ENCODE measurements at regions not wholly inside any gene's neighbourhood (a gene's known extent, or its start where the extent isn't known, plus 50 kb on each side); places are given as distances from the start of the nearest gene placed in this dataset.
"Not testable (repeated sequence)": the region's sequence is repeated elsewhere in the genome, so short reads cannot be mapped to it uniquely, and the experiment has no call there.

- no peaks in the 10 kb centered on the region for H3K27me3 ChIP-seq
- no peak overlapping the region for H3K4me3 ChIP-seq
- intact Hi-C loops (cut with DNase I) = no loop called here
- H3K36me3 ChIP-seq = no peaks in the 10 kb centered on the region
- no peaks in the 10 kb centered on the region for H3K4me1 ChIP-seq
- H3K9me3 ChIP-seq = peaks cover 0 to 6% (median 0%) of the 10 kb centered on the region in 12 donors
- TF ChIP-seq POLR2A (IDR thresholded peaks at IDR 0.05) = no peak
- TF ChIP-seq CTCF (IDR thresholded peaks at IDR 0.05) = no peak
- ATAC-seq (no peak), DNase-seq (no peak)
- no peak overlapping the region for H3K27ac ChIP-seq
Observed at GRCh38 chr10:108560488-108560887, 1362.8 kb downstream of the XPNPEP1 start.

- WGBS, 4 donors = 62 to 70% (median 66%) methylated on average over 4 of the region's 4 CpGs
- Histone ChIP-seq H3K36me3 (no peaks in the 10 kb centered on the region), H3K4me3 (no peak overlapping the region), H3K27ac (no peak overlapping the region), H3K4me1 (no peaks in the 10 kb centered on the region), H3K9me3 (peaks cover 0 to 6% (median 0%) of the 10 kb centered on the region in 12 donors), H3K27me3 (peaks cover 0 to 5% (median 0%) of the 10 kb centered on the region in 9 donors)
- DNase-seq (no peak), ATAC-seq (no peak)
- TF ChIP-seq POLR2A (IDR thresholded peaks at IDR 0.05) = no peak
- intact Hi-C loops (cut with DNase I) = no loop called here
Observed at GRCh38 chr10:108556186-108556585, 1367.1 kb downstream of the XPNPEP1 start.

GRCh38 chr10:108545921-108546320, 1377.4 kb downstream of the XPNPEP1 start:
- DNase-seq (no peak), ATAC-seq (no peak)
- Histone ChIP-seq H3K4me1 (no peaks in the 10 kb centered on the region), H3K36me3 (no peaks in the 10 kb centered on the region), H3K9me3 (no peaks in the 10 kb centered on the region), H3K4me3 (no peak overlapping the region), H3K27ac (no peak overlapping the region), H3K27me3 (no peaks in the 10 kb centered on the region)
- 64 to 90% (median 74%) methylated on average over 1 of the region's 1 CpG for WGBS, 4 donors
- intact Hi-C loops (cut with DNase I) = loop anchor here in 3 of 10 donors (10.0 kb wide), 3 partner anchors 1309 to 1921 kb away; no protein-coding TSS in a partner anchor
- TF ChIP-seq POLR2A (IDR thresholded peaks at IDR 0.05) = no peak
- no peak for TF ChIP-seq CTCF (IDR thresholded peaks at IDR 0.05)

GRCh38 chr10:108544500-108545120, 1378.7 kb downstream of the XPNPEP1 start:
- Histone ChIP-seq H3K36me3 (no peaks in the 10 kb centered on the region), H3K4me1 (no peaks in the 10 kb centered on the region), H3K27me3 (no peaks in the 10 kb centered on the region), H3K4me3 (no peak overlapping the region), H3K9me3 (no peaks in the 10 kb centered on the region), H3K27ac (no peak overlapping the region)
- ATAC-seq (peak in 2 of 4 donors; percentile 42 to 51), DNase-seq (peak in 3 of 5 donors; percentile 40 to 64 (median 55))
- intact Hi-C loops (cut with DNase I) = loop anchor here in 3 of 10 donors (10.0 kb wide), 3 partner anchors 1310 to 1920 kb away; no protein-coding TSS in a partner anchor
- TF ChIP-seq CTCF (IDR thresholded peaks at IDR 0.05) (peak; percentile 59 to 85 (median 73)), POLR2A (IDR thresholded peaks at IDR 0.05) (no peak)
- WGBS, 4 donors = 30 to 32% (median 31%) methylated on average over 8 to 10 of the region's 10 CpGs

- H3K4me1 ChIP-seq; intact Hi-C loops (cut with DNase I); H3K4me3 ChIP-seq; ATAC-seq; DNase-seq; H3K27me3 ChIP-seq; H3K36me3 ChIP-seq; H3K27ac ChIP-seq: not testable (repeated sequence)
- H3K9me3 ChIP-seq = peaks cover 0 to 23% (median 7%) of the 10 kb centered on the region in 12 donors
- 74 to 81% (median 76%) methylated on average over 6 of the region's 6 CpGs for WGBS, 4 donors
Observed at GRCh38 chr10:108533551-108533950, 1369.0 kb upstream of the SORCS1 start.

Measured in heart left ventricle (tissue), 16 donors.